ENCODE measurements at regions not wholly inside any gene's neighbourhood (a gene's known extent, or its start where the extent isn't known, plus 50 kb on each side); places are given as distances from the start of the nearest gene placed in this dataset.

GRCh38 chr3:178300441-178300959 is 235.7 kb upstream of the KCNMB2 start:
- Mint-ChIP-seq H3K4me3 (ENCODE audit: unreplicated experiment) (no peak overlapping the region), H3K27ac (ENCODE audit: unreplicated experiment) (no peak overlapping the region), H3K9me3 (ENCODE audit: unreplicated experiment) (peaks cover 3% of the 10 kb centered on the region), H3K36me3 (ENCODE audit: unreplicated experiment) (no peaks in the 10 kb centered on the region), H3K4me1 (ENCODE audit: unreplicated experiment) (peaks cover 2% of the 10 kb centered on the region), H3K27me3 (ENCODE audit: unreplicated experiment) (no peaks in the 10 kb centered on the region)
- no peak for TF ChIP-seq CTCF (IDR thresholded peaks at IDR 0.05)
- no peak for DNase-seq (ENCODE audit: extremely low spot score, unreplicated experiment)

GRCh38 chr3:178302966-178303930 is 233.0 kb upstream of the KCNMB2 start:
- no peak for DNase-seq (ENCODE audit: extremely low spot score, unreplicated experiment)
- Mint-ChIP-seq H3K27me3 (ENCODE audit: unreplicated experiment) (no peaks in the 10 kb centered on the region), H3K9me3 (ENCODE audit: unreplicated experiment) (peaks cover 3% of the 10 kb centered on the region), H3K27ac (ENCODE audit: unreplicated experiment) (no peak overlapping the region), H3K4me3 (ENCODE audit: unreplicated experiment) (no peak overlapping the region), H3K4me1 (ENCODE audit: unreplicated experiment) (peaks cover 2% of the 10 kb centered on the region), H3K36me3 (ENCODE audit: unreplicated experiment) (no peaks in the 10 kb centered on the region)
- no peak for TF ChIP-seq CTCF (IDR thresholded peaks at IDR 0.05)

GRCh38 chr3:178304758-178305467 is 231.3 kb upstream of the KCNMB2 start:
- H3K36me3 Mint-ChIP-seq (ENCODE audit: unreplicated experiment), result no peaks in the 10 kb centered on the region
- H3K27ac Mint-ChIP-seq (ENCODE audit: unreplicated experiment), result no peak overlapping the region
- TF ChIP-seq CTCF (IDR thresholded peaks at IDR 0.05), result no peak
- H3K27me3 Mint-ChIP-seq (ENCODE audit: unreplicated experiment), result no peaks in the 10 kb centered on the region
- H3K9me3 Mint-ChIP-seq (ENCODE audit: unreplicated experiment), result peaks cover 3% of the 10 kb centered on the region
- no peak for DNase-seq (ENCODE audit: extremely low spot score, unreplicated experiment)
- H3K4me1 Mint-ChIP-seq (ENCODE audit: unreplicated experiment), result peaks cover 9% of the 10 kb centered on the region
- no peak overlapping the region for H3K4me3 Mint-ChIP-seq (ENCODE audit: unreplicated experiment)

GRCh38 chr3:178306432-178307115 is 229.7 kb upstream of the KCNMB2 start:
- no peak for DNase-seq (ENCODE audit: extremely low spot score, unreplicated experiment)
- H3K27me3 Mint-ChIP-seq (ENCODE audit: unreplicated experiment), result no peaks in the 10 kb centered on the region
- H3K4me3 Mint-ChIP-seq (ENCODE audit: unreplicated experiment), result no peak overlapping the region
- no peak overlapping the region for H3K27ac Mint-ChIP-seq (ENCODE audit: unreplicated experiment)
- no peak for TF ChIP-seq CTCF (IDR thresholded peaks at IDR 0.05)
- H3K4me1 Mint-ChIP-seq (ENCODE audit: unreplicated experiment), result peaks cover 11% of the 10 kb centered on the region
- no peaks in the 10 kb centered on the region for H3K36me3 Mint-ChIP-seq (ENCODE audit: unreplicated experiment)
- H3K9me3 Mint-ChIP-seq (ENCODE audit: unreplicated experiment), result peaks cover 3% of the 10 kb centered on the region
